H9 (cell line): ENCODE measurements at regions not wholly inside any gene's neighbourhood (a gene's known extent, or its start where the extent isn't known, plus 50 kb on each side); places are given as distances from the start of the nearest gene placed in this dataset.

Experiments used
- DNase-seq: peaks from one replicate; pipeline ENCODE4 v3.0.0-alpha.2; 2017
- H2AFZ ChIP-seq: one replicate; pipeline ENCODE4 v1.6.1; 2013; ENCODE audit warnings: mild to moderate bottlenecking, low read length, control low read depth, moderate library complexity
- H2AK5ac ChIP-seq: 2 replicates; pipeline ENCODE4 v1.6.1; 2013; ENCODE audit warnings: low read length, control low read depth, mixed read lengths; ENCODE audit not compliant: insufficient read length
- H2BK120ac ChIP-seq: one replicate; pipeline ENCODE4 v1.6.1; 2013; ENCODE audit warnings: low read depth, mild to moderate bottlenecking, low read length, control low read depth, inconsistent platforms; ENCODE audit not compliant: poor library complexity, severe bottlenecking
- H2BK12ac ChIP-seq: 2 replicates; pipeline ENCODE4 v1.6.1; 2013; ENCODE audit warnings: low read length, control low read depth, mixed read lengths, low read depth; ENCODE audit not compliant: insufficient read length
- H2BK15ac ChIP-seq: 2 replicates; pipeline ENCODE4 v1.6.1; 2013; ENCODE audit warnings: low read depth, low read length, control low read depth
- H2BK20ac ChIP-seq: one replicate; pipeline ENCODE4 v1.6.1; 2013; ENCODE audit warnings: low read depth, mild to moderate bottlenecking, low read length, control low read depth, inconsistent platforms; ENCODE audit not compliant: poor library complexity, severe bottlenecking
- H2BK5ac ChIP-seq: 2 replicates; pipeline ENCODE4 v1.6.1; 2013; ENCODE audit warnings: low read length, control low read depth, mixed read lengths; ENCODE audit not compliant: insufficient read length
- H3K14ac ChIP-seq: 2 replicates; pipeline ENCODE4 v1.6.1; 2013; ENCODE audit warnings: low read length, control low read depth; ENCODE audit not compliant: insufficient read depth
- H3K18ac ChIP-seq: 2 replicates; pipeline ENCODE4 v1.6.1; 2013; ENCODE audit warnings: low read depth, mild to moderate bottlenecking, mixed read lengths, low read length, control low read depth; ENCODE audit not compliant: insufficient read length
- H3K23ac ChIP-seq: 2 replicates; pipeline ENCODE4 v1.6.1; 2013; ENCODE audit warnings: low read length, control low read depth, mixed read lengths, low read depth; ENCODE audit not compliant: insufficient read length
- H3K23me2 ChIP-seq: 2 replicates; pipeline ENCODE4 v1.6.1; 2013; ENCODE audit warnings: low read depth, mild to moderate bottlenecking, mixed read lengths, low read length, control low read depth; ENCODE audit not compliant: insufficient read length, poor library complexity, severe bottlenecking
- H3K27ac ChIP-seq: 2 replicates; pipeline ENCODE4 v1.5.1; 2013; ENCODE audit warnings: low read length, control low read depth, mixed read lengths, low read depth; ENCODE audit not compliant: insufficient read length
- H3K27me3 ChIP-seq: 2 replicates; pipeline ENCODE4 v1.6.1; 2013; ENCODE audit warnings: low read length, control low read depth, inconsistent platforms; ENCODE audit not compliant: insufficient read depth
- H3K4ac ChIP-seq: 2 replicates; pipeline ENCODE4 v1.6.1; 2013; ENCODE audit warnings: low read depth, mild to moderate bottlenecking, control low read depth, inconsistent platforms, low read length, moderate library complexity
- H3K4me1 ChIP-seq: 2 replicates; pipeline ENCODE4 v1.6.1; 2013; ENCODE audit warnings: low read length, control low read depth, inconsistent platforms; ENCODE audit not compliant: insufficient read depth
- H3K4me2 ChIP-seq: 2 replicates; pipeline ENCODE4 v1.6.1; 2013; ENCODE audit warnings: low read length, control low read depth, mixed read lengths; ENCODE audit not compliant: insufficient read length, insufficient read depth
- H3K56ac ChIP-seq: 2 replicates; pipeline ENCODE4 v1.6.1; 2013; ENCODE audit warnings: low read depth, mild to moderate bottlenecking, mixed read lengths, low read length, control low read depth; ENCODE audit not compliant: insufficient read length
- H3K79me1 ChIP-seq: 2 replicates; pipeline ENCODE4 v1.6.1; 2013; ENCODE audit warnings: low read depth, mild to moderate bottlenecking, moderate library complexity, low read length, control low read depth, inconsistent platforms; ENCODE audit not compliant: insufficient read depth, poor library complexity, severe bottlenecking
- H3K79me2 ChIP-seq: 2 replicates; pipeline ENCODE4 v1.6.1; 2013; ENCODE audit warnings: low read length, control low read depth, inconsistent platforms; ENCODE audit not compliant: insufficient read depth
- H3K9ac ChIP-seq: 2 replicates; pipeline ENCODE4 v1.6.1; 2013; ENCODE audit warnings: low read length, control low read depth, mixed read lengths; ENCODE audit not compliant: insufficient read length; ENCODE audit errors: extremely low read depth
- H3K9me3 ChIP-seq: one replicate; pipeline ENCODE4 v1.6.1; 2013; ENCODE audit warnings: low read depth, low read length, inconsistent platforms; ENCODE audit not compliant: control insufficient read depth
- H3T11ph ChIP-seq: one replicate; pipeline ENCODE4 v1.6.1; 2013; ENCODE audit warnings: mild to moderate bottlenecking, low read length, control low read depth, inconsistent platforms
- H4K20me1 ChIP-seq: one replicate; pipeline ENCODE4 v1.6.1; 2013; ENCODE audit not compliant: control insufficient read depth, insufficient read length, insufficient read depth
- H4K5ac ChIP-seq: 2 replicates; pipeline ENCODE4 v1.6.1; 2013; ENCODE audit warnings: low read depth, mild to moderate bottlenecking, mixed read lengths, low read length, control low read depth; ENCODE audit not compliant: insufficient read length
- H4K8ac ChIP-seq: replicated peaks from 2 replicates; pipeline ENCODE4 v1.6.1; 2013; ENCODE audit warnings: low read length, control low read depth, mixed read lengths, low read depth; ENCODE audit not compliant: insufficient read length
- H4K91ac ChIP-seq: 2 replicates; pipeline ENCODE4 v1.6.1; 2013; ENCODE audit warnings: low read depth, mild to moderate bottlenecking, moderate library complexity, mixed read lengths, low read length, control low read depth; ENCODE audit not compliant: insufficient read length
- H3K27ac Mint-ChIP-seq, 3 experiments: 2 replicates in 2 of 3; 3 replicates in 1 of 3; pipeline ENCODE4 v1.8.0; 2020 to 2021; ENCODE audit warnings: mixed read lengths in 3 of 3, mild to moderate bottlenecking in 1 of 3, moderate library complexity in 1 of 3
- H3K27me3 Mint-ChIP-seq: 2 replicates; pipeline ENCODE4 v1.8.0; 2021; ENCODE audit warnings: low read depth, mild to moderate bottlenecking, moderate library complexity, mixed read lengths
- H3K36me3 Mint-ChIP-seq, 3 experiments: 2 replicates in 2 of 3; 3 replicates in 1 of 3; pipeline ENCODE4 v1.8.0; 2020 to 2021; ENCODE audit warnings: low read depth in 3 of 3, mixed read lengths in 3 of 3; ENCODE audit not compliant: insufficient read depth in 1 of 3
- H3K4me1 Mint-ChIP-seq, 2 experiments: 2 replicates each; pipeline ENCODE4 v1.8.0; 2020; ENCODE audit warnings: mixed read lengths in 2 of 2
- H3K4me3 Mint-ChIP-seq, 2 experiments: 2 replicates in 1 of 2; 3 replicates in 1 of 2; pipeline ENCODE4 v1.8.0; 2020 to 2021; ENCODE audit warnings: mild to moderate bottlenecking in 2 of 2, mixed read lengths in 2 of 2, moderate library complexity in 1 of 2
- H3K9me3 Mint-ChIP-seq, 2 experiments: 2 replicates in 1 of 2; 3 replicates in 1 of 2; pipeline ENCODE4 v1.8.0; 2020; ENCODE audit warnings: mild to moderate bottlenecking in 2 of 2, mixed read lengths in 2 of 2, moderate library complexity in 1 of 2
- WGBS: extraction: QIAGEN DNeasy Blood & Tissue Kit; methylation state at CpG from one replicate; pipeline ENCODE4 v1.1.7; 2013; ENCODE audit warnings: missing lambda C conversion rate, low lambda C conversion rate, mixed read lengths; ENCODE audit not compliant: insufficient read length; ENCODE audit errors: extremely low coverage; 5-methylcytosine and 5-hydroxymethylcytosine counted together
- TF ChIP-seq, protein P1 (sequence below): fragments of 200-600 bp; sonication (generic); conservative IDR thresholded peaks from 3 replicates; pipeline ENCODE4 v1.8.0; 2021; ENCODE audit warnings: antibody characterized with exemption, mild to moderate bottlenecking

- H3K18ac ChIP-seq, result no peak overlapping the region
- no peak overlapping the region for H3K4me3 Mint-ChIP-seq
- H2AK5ac ChIP-seq, result no peak overlapping the region
- TF ChIP-seq, protein P1, sequence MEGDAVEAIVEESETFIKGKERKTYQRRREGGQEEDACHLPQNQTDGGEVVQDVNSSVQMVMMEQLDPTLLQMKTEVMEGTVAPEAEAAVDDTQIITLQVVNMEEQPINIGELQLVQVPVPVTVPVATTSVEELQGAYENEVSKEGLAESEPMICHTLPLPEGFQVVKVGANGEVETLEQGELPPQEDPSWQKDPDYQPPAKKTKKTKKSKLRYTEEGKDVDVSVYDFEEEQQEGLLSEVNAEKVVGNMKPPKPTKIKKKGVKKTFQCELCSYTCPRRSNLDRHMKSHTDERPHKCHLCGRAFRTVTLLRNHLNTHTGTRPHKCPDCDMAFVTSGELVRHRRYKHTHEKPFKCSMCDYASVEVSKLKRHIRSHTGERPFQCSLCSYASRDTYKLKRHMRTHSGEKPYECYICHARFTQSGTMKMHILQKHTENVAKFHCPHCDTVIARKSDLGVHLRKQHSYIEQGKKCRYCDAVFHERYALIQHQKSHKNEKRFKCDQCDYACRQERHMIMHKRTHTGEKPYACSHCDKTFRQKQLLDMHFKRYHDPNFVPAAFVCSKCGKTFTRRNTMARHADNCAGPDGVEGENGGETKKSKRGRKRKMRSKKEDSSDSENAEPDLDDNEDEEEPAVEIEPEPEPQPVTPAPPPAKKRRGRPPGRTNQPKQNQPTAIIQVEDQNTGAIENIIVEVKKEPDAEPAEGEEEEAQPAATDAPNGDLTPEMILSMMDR, result no peak
- no peaks in the 10 kb centered on the region for H4K20me1 ChIP-seq
- H3K4me1 Mint-ChIP-seq, result peaks cover 2 to 3% of the 10 kb centered on the region in 2 experiments; a peak in 2 of 4 replicates
- H3K9me3 ChIP-seq, result no peaks in the 10 kb centered on the region
- H3K36me3 Mint-ChIP-seq, result peaks cover 4 to 31% (median 5%) of the 10 kb centered on the region in 3 experiments; a peak in 5 of 7 replicates
- DNase-seq, result no peak
- no peak overlapping the region for H3K14ac ChIP-seq
- no peak overlapping the region for H3K56ac ChIP-seq
- no peak overlapping the region for H2AFZ ChIP-seq
- H3T11ph ChIP-seq, result no peak overlapping the region
- H3K27ac ChIP-seq, result no peak overlapping the region
- H3K4ac ChIP-seq, result no peak overlapping the region
- no peak overlapping the region for H2BK15ac ChIP-seq
- no CpG with 5 or more reads among the region's 4 CpGs for WGBS
- H3K9ac ChIP-seq, result no peak overlapping the region
- H2BK20ac ChIP-seq, result no peak overlapping the region
- H3K27me3 ChIP-seq, result no peaks in the 10 kb centered on the region
- no peak overlapping the region for H3K4me2 ChIP-seq
- H3K27me3 Mint-ChIP-seq, result peaks cover 9% of the 10 kb centered on the region
- no peaks in the 10 kb centered on the region for H3K4me1 ChIP-seq
- H3K27ac Mint-ChIP-seq, result no peak overlapping the region
- H2BK12ac ChIP-seq, result no peak overlapping the region
- H4K8ac ChIP-seq, result no peak overlapping the region
- H3K23me2 ChIP-seq, result no peaks in the 10 kb centered on the region
- H4K5ac ChIP-seq, result no peak overlapping the region
- H3K79me1 ChIP-seq, result no peaks in the 10 kb centered on the region
- H4K91ac ChIP-seq, result no peak overlapping the region
- no peak overlapping the region for H2BK120ac ChIP-seq
- no peak overlapping the region for H3K23ac ChIP-seq
- H3K79me2 ChIP-seq, result no peaks in the 10 kb centered on the region
- H2BK5ac ChIP-seq, result no peak overlapping the region
- H3K9me3 Mint-ChIP-seq, result peaks cover 28 to 33% of the 10 kb centered on the region in 2 experiments
These were observed 62.0 kb upstream of the CLMN start for GRCh38 chr14:95381726-95382125.
